ENCODE measurements at regions not wholly inside any gene's neighbourhood (a gene's known extent, or its start where the extent isn't known, plus 50 kb on each side); places are given as distances from the start of the nearest gene placed in this dataset.

- DNase-seq (ENCODE audit: low spot score) = no peak
Measured at GRCh38 chr7:68535266-68535665, 1063.0 kb upstream of the AUTS2 start.

GRCh38 chr7:68537051-68537773 is 1061.1 kb upstream of the AUTS2 start:
- DNase-seq (ENCODE audit: low spot score) = no peak

GRCh38 chr7:68537774-68538071 is 1060.6 kb upstream of the AUTS2 start:
- no peak for DNase-seq (ENCODE audit: low spot score)

GRCh38 chr7:68542831-68543230 is 1055.4 kb upstream of the AUTS2 start:
- DNase-seq (ENCODE audit: low spot score) = no peak

- DNase-seq (ENCODE audit: low spot score) = no peak
Measured at GRCh38 chr7:68544851-68545250, 1053.4 kb upstream of the AUTS2 start.

- DNase-seq (ENCODE audit: low spot score) = no peak
Measured at GRCh38 chr7:68547181-68547580, 1051.1 kb upstream of the AUTS2 start.

- no peak for DNase-seq (ENCODE audit: low spot score)
Measured at GRCh38 chr7:68547799-68548198, 1050.5 kb upstream of the AUTS2 start.

- DNase-seq (ENCODE audit: low spot score) = no peak
Measured at GRCh38 chr7:68550027-68550426, 1048.2 kb upstream of the AUTS2 start.

- DNase-seq (ENCODE audit: low spot score) = no peak
Measured at GRCh38 chr7:68550635-68551034, 1047.6 kb upstream of the AUTS2 start.

GRCh38 chr7:68556537-68556936 is 1041.7 kb upstream of the AUTS2 start:
- no peak for DNase-seq (ENCODE audit: low spot score)

- DNase-seq (ENCODE audit: low spot score) = no peak
Measured at GRCh38 chr7:68559518-68559917, 1038.8 kb upstream of the AUTS2 start.

- DNase-seq (ENCODE audit: low spot score) = no peak
Measured at GRCh38 chr7:68562323-68562899, 1035.9 kb upstream of the AUTS2 start.

- no peak for DNase-seq (ENCODE audit: low spot score)
Measured at GRCh38 chr7:68564306-68565135, 1033.8 kb upstream of the AUTS2 start.

GRCh38 chr7:68571286-68571685 is 1027.0 kb upstream of the AUTS2 start:
- no peak for DNase-seq (ENCODE audit: low spot score)

- DNase-seq (ENCODE audit: low spot score) = no peak
Measured at GRCh38 chr7:68573271-68574005, 1024.8 kb upstream of the AUTS2 start.

- DNase-seq (ENCODE audit: low spot score) = no peak
Measured at GRCh38 chr7:68576366-68576765, 1021.9 kb upstream of the AUTS2 start.

- no peak for DNase-seq (ENCODE audit: low spot score)
Measured at GRCh38 chr7:68581417-68581816, 1016.9 kb upstream of the AUTS2 start.

- no peak for DNase-seq (ENCODE audit: low spot score)
Measured at GRCh38 chr7:68587599-68587998, 1010.7 kb upstream of the AUTS2 start.

- DNase-seq (ENCODE audit: low spot score) = no peak
Measured at GRCh38 chr7:68601826-68602225, 996.4 kb upstream of the AUTS2 start.

GRCh38 chr7:68604541-68604940 is 993.7 kb upstream of the AUTS2 start:
- no peak for DNase-seq (ENCODE audit: low spot score)

GRCh38 chr7:68610701-68611100 is 987.6 kb upstream of the AUTS2 start:
- DNase-seq (ENCODE audit: low spot score) = no peak

- no peak for DNase-seq (ENCODE audit: low spot score)
Measured at GRCh38 chr7:68613405-68613804, 984.9 kb upstream of the AUTS2 start.
